NK-92 treated with Interleukin-12 subunit alpha and Interleukin-12 subunit beta, amount 100 ng/mL, for 24 hours (cell line): ENCODE measurements at regions not wholly inside any gene's neighbourhood (a gene's known extent, or its start where the extent isn't known, plus 50 kb on each side); places are given as distances from the start of the nearest gene placed in this dataset.
"Not testable (repeated sequence)": the region's sequence is repeated elsewhere in the genome, so short reads cannot be mapped to it uniquely, and the experiment has no call there.

ENCODE experiments used
- DNase-seq: peaks from one replicate; lab custom pipeline; 2025; lab: John Stamatoyannopoulos, UW

DNA sequence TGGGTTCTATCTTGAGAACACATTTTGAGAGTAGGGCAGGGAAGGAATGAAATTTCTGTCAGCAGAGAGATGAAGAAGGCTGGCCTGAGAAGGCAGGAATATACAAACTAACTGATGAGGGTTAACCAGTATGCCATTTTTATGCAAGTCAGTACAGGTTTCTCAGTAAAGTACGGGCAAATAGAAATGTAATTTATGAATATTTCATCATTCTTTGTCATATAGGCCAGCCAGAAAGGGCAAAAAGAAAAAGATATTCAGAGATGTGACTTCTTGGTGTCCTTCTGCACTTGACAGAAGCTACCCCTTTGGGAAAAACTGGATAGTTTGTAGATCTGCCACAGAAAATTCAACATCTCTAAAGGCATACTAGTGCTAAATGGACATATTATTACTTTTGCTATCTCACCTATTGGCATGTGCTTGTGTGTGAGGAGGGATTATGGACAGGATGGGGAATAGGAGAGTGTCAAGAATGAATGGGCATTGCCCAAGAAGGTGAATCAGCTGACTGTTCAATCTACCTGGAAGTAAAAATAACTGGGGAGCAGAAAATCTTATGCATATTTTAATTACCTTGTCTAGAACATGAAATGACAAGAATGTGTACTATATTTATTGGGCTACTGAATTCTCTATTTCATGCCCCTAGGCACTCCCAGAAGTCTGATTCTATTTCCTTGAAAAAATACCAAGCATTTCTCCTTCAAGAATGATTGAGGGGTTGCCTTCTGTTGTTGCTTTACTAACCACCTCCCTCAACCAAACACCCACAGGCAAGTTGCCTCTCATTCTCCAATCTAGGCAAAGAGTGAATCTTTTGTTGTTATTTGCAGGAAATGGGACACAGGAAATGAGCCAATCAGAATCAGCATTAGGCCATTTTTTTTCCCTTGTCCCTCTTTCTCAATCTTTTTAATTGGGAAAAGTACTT, 175.1 kb upstream of the SLC38A2 start:
- DNase-seq, result no peak

DNA sequence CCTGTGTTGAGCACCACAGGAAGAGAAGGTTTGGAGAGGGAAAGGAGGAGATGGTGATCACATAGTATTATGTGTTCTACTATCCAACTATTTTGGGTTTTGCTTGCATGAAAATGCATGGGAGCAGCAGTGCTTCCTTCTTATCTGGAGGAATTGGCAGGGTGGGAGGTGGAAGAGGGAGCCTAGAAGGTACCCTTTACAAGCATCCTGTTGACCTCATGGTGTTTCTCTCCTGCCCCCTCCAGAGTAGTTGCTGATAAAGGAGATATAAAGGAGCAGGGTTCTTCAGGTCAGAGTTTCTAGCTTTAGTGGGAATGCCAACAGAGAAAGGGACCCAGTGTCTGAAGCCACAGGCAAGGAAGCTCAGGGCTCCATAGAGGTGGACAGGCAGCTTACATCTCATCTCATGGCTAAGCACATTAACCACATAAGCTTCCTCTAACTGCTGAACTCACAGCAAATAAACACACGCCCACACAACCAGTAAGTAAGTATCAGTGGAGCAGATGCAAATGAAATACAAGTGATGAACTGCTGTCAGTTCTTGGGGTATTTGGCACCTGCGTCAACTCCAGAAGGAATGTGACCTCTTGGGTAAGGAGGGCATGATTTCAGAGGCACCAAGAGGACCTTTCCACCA, 174.2 kb upstream of the SLC38A2 start:
- DNase-seq, result no peak

DNA sequence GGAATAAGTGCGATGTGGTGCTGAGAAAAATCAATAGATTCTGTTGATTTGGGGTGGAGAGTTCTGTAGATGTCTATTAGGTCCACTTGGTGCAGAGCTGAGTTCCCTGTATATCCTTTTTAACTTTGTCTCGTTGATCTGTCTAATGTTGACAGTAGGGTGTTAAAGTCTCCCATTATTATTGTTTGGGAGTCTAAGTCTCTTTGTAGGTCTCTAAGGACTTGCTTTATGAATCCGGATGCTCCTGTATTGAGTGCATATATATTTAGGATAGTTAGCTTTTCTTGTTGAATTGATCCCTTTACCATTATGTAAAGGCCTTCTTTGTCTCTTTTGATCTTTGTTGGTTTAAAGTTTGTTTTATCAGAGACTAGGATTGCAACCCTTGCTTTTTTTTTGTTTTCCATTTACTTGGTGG, 170.8 kb upstream of the SLC38A2 start:
- DNase-seq, result not testable (repeated sequence)

DNA sequence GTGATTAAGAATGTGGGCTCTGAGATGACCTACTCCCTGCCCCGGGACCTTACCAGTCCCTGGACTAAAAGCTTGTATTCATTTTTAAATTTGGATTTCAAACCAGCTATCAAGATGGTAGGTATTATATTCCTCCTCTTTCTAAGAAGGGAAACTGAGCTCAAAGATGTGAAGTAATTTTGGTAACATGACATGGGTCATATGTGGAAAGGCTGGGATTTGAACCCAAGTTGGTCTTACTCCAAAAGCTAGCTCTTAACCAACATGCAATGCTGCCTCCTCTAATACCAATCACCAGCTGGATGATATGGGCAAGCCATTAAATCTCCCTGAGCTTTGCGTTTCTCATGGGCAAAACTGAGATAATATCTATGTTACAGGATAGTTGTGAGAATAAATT, 166.4 kb upstream of the SLC38A2 start:
- no peak for DNase-seq

DNA sequence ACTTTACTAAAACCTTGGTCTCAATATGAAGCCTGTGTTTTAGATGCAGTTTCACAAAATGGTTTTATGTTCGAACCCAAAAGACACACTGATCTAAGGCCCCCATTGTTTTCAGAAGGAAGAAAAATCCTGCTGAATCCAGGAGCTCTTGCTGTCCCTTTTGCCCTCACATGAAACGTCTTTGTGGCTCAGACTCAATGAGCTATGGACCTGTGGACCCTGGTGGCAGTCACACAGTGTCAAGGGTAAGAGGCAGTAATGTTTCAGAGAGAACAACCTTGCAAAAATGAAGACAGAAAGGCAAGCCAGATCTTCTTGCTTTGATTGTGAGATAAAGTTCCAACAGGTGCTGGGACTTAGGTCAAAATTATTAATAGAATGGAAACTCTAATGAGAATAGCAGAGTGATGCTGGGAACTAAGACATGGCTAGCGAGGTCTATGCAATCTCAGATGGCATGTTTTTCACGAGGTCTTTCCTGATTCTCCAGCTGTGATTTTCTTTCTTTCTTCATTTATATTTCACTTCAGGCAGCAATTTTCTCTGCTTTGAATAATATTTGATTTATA, 164.9 kb upstream of the SLC38A2 start:
- DNase-seq, result no peak

DNA sequence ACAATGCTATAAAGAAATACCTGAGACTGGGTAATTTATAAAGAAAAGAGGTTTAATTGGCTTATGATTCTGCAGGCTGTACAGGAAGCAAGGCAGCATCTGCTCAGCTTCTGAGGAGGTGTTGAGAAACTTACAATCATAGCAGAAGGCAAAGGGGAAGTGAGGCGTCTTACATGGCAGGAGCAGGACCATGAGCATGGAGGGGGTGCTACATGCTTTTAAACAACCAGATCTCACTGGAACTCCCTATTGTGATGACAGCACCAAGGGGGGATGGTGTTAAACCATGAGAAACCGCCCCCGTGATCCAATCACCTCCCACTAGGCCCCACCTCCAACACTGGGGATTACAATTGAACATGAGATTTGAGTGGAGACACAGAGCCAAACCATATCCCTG, 163.7 kb upstream of the SLC38A2 start:
- DNase-seq, result not testable (repeated sequence)

DNA sequence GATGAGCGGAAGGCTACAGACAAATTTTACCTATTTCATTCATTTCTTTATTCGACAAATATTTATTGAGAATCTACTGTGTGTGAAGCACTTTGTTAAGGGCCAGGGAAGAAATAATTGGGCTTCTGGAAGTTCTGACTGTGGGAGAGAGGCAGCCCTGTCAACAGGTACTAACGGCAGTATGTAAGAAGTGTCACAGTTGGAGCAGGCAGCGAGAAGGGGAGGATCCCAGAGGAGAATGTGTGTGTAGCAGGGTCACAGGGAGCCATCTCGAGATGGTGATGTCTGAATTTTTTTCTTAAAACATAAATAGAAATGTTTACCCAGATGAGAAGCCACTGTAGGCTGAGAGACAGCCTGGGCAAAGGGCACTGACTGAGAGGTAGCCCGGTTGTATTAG, 163.3 kb upstream of the SLC38A2 start:
- DNase-seq, result no peak

DNA sequence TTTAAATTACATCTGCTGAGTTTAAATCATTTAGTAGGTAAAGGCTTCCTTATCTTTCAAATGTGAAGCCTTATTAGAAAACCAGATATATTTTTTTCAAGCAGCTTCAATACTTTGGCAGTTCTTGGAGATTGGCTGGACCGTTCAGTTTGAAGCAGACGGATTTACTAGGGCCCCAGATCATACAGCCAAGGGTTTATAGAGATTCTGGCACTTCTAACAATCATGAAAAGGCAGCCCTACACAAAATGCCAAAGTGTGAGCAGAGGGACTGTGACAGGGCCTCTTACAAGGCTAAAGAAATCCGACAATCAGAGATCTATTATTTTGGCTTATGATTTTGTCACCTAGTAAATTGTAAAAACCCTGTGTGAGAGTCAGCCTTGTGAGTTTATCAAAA, 162.8 kb upstream of the SLC38A2 start:
- no peak for DNase-seq

DNA sequence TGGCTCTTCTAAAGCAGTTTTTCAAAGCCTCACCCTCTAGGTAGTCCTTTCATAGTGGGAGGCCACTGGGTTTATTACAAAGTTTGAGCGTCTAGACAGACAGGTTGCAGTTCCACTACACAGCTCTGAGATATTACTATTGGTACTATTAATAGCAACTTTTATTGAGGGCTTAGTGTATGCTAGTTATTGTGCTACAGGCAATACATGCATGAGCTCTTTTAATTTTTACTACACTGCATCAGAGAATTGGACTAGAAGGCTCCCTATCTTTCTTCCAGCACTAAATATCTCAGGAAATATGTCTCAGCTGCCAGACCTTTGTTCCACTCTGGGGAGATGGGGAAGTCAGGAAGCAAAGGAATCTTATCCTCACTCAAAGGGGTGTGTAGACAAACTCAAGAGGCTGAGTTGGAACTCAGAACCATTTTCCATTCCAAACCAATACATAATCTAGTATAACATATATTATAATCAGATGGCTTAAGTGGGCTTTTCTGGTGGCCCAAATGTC, 161.8 kb upstream of the SLC38A2 start:
- no peak for DNase-seq

DNA sequence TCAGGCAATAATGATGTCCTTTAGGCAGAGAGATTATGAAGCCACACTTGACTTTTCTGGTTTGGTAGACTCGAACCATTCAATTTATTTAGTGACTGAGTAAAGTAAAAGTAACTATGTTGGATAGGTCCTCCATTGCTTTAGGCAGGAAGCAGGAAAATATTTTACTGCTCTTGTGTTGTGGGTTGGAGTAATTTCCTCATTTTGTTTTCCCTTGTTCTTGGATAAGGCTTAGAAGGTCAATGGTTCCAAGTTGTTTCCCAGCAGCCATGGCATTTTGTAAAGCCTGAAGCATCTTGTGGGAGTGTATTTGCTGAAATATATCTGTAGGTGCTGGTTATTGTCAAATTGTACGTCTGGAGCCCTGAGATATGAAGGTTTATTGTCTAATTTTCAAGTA, 161.2 kb upstream of the SLC38A2 start:
- no peak for DNase-seq

DNA sequence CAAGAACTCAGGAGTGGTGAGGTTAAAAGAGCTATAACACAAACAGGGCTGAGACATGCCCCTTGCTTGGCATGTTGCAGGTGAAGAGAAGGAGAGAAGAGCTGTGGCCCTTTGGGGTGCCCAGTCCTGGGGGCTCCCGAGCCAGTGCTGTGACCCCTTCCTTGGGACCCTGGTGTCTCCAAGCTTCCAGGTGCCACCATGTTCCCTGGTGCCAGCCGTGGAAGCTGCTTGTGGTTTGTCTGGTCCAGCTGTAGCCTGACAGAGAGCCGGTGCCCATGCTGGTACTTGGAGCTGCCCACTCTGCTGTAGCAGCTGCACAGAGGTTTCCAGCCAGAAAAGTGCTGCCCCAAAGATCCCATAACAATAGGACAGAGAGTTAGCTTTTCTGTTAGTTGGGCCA, 159.2 kb upstream of the SLC38A2 start:
- DNase-seq, result no peak

DNA sequence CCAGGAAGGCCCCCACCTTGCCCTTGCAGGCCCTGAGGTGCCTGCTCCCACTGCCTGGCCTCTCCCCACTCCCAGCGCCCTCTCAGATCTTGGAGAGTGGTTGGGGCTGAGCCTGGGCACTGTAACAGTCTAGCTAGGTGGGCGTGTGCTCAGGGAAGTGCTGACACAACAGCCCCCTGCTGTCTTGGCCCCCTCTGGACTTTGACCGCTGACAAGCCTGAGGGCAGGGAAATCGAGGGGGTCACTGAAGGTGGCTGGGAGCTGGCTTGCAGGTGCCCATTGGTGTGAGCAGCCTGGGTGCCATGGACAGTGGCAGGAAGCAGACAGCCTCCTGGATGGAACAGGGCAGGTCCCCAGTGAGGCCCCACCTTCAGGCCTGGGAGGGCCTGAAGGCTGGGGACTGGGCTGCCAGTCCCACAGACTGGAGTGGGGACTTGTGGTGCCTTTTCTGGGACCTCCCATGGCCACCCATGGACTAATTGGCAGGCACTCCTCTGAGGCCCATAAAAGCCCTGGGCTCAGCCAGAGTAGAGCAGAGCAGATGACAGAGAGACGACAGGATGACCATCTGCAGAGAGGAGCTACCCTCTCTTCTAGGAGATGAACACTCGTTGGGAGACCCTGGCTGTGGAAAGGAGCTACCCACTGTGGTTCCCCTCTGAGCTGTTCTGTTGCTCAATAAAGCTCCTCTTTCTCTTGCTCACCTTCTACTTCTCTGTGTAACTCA, 158.6 kb upstream of the SLC38A2 start:
- DNase-seq, result no peak

DNA sequence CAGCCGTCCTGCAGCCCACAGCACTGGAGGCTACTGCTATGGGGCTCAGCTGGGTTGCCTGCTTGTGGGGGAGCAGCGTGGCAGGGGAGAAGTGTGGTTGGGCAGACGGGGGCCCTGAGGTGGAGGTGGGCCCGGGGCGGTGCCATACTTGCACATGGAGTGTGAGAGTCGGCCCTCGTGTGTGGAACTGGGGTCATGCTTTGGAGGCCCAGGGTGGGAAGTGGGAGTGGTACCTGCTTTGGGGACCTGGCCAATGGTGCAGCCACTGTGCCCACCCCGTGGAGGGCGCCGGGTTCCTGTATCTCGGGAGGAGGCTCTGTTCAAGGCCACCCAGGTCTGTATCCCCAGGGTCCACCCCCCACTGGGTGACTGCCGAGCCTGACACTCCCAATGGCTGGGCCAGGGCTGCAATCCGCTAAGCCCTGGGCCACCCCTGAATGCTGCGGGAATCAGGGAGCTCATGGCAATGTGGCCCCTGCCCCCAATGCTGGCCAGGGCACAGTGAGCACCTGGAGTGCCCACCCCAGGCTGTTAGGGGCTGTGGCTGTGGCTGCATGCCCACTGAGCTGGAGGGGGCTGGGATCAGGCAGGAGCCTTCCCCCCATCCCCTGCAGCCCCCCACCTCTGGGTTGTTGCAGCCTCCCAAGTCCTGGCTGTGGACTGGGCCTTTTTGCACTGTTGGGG, 157.9 kb upstream of the SLC38A2 start:
- no peak for DNase-seq

DNA sequence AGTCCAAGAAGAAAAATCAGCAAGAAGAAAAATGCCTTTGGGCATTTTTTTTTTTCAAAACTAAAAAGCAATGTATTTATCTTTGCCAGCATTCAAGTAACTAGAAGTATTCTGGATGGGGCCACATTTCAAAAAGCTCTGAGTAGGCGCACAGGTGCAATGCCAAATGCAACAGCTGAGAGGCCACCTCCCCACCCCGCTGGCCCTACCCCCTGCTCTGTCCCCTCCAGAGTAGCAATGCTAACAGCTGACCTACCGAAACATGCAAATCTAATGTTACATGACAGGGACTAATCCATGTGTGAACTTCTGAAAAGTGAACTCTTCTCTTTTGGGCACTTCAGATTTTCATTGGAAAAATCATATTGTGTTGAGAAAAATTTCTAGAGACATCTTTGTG, 153.7 kb upstream of the SLC38A2 start:
- no peak for DNase-seq

DNA sequence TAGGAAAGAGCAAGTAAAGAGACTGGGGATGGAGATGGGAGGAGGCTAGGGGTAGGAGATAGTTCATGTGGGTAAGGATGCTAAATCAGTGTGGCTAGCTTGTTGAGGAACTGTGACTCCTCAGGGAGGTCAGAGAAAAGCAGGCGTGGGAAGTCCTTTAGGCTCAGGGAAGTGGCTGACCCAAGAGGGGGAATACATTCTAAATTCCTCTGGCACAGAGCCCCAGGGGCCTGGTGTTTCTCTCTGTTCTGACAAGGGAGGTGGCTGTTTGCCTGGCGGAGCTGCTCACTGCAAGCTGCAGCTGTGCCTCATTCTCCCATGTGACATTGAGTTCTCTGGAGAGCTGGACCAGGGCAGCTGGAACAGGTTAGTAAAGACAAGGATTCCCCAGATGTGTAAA, 152.2 kb upstream of the SLC38A2 start:
- DNase-seq, result no peak

DNA sequence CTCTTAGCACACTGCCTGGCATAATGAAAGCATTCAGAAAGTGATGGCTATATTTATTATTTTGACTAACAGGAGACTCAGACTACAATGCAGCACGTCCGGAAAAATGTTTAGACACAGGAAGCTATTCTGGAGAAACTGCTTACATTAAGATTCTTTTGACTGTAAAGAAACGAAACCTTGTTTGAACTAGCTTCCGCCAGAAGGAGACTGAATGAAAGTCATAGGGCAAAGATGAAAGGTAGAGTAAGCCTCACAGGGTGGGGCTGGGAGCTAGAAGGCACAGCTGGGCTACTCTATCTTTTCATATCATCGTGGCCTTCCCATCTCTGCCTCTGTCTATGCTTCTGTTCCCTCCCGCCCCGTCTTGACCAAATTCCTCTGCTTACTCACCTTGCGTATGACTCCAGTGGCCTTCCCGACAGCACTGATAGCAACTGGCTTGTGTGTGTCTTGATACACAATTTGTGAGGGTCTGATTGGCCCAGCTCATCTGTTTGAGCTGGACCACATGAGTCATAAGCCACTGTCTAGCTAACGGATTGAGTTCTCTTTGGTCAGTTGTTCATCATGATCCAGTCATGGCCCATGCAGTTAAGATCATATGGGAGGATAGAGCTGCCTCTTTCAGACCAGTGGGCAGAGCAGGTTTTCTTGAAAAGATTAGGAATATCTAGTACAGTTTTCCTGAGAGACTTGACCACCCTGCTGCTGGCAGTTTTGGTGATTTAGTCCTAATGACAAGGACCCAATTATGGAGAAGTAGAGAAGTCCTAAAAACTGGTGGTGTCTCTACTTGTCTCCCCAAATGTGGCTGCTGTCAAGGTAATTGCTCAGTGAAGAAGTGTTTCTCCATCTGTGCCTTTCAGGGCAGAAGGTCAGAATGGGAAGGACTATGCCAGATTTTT, 151.5 kb upstream of the SLC38A2 start:
- DNase-seq, result no peak

DNA sequence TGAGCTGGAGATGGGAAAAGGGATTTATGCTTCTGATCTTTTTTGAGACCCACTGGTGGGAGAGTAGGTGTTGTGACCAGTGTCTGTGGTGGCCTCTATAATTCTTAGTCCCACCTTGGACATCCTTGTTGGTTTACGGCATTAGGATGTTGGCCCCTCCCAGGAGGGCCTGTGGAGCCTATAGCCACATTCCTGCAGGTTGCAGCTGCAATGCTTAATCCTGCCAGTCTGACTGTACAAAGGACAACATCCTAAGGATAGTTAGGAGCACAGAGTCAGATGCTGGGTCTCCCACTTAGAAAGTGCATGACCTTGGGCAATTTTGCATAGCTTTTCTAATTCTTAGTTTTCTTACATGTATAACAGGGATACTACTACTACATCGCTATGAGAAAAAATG, 150.9 kb upstream of the SLC38A2 start:
- DNase-seq, result no peak

DNA sequence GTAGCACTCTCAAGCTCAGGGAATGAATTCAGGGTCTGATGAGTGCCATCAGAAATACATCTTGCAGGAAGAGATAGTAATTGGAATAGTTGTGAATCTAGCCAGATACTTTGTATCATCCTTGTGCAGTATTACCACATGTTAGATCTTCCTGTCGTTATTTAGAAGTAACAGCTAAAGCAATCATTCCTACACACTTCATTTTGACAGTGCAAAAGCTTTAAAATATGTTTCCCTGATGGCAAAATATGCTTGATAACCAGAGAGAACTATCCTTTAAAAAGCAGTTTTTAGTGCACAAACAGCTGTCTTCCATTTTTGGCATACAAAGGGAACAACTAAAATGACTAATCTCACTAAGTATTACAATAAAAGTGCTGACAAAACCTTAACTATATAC, 149.5 kb upstream of the SLC38A2 start:
- DNase-seq, result no peak

DNA sequence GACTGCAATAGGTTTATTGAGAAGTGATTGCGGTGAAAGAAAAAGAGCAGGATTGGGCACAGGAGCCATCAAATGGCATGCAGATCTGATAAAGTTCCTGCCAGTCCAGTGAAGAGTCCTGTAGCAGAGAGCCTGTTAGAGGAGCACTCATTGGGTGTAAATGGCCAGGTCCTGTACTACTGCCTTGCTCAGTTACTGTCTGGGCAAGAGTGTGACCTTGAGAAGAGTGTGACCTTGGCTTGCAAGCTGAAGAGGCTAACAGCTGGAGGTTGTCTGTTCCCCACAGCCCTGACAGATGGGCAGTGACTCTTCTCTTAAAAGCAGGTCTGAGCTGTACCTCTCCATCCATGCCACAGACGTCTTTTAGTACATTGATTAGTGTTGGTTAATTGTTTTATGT, 148.6 kb upstream of the SLC38A2 start:
- no peak for DNase-seq

DNA sequence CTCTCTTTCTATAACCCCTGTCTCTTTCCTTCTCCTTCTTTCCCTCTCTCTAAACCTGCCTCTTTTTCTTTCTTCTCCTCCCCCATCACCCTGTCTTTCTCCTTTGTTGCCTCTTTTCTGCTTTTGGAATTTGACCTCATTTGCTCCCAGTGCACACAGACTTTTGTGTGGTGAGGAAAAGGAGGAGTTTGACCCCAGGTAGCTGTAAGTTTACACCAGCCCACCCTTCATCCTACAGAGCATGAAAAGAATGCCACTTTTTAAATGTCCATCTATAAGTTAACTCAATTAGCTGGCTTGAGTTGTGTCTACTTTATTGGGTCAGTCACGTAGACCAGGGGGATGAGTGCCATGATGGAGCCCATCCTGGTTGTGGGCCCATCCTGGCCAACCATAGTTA, 146.8 kb upstream of the SLC38A2 start:
- no peak for DNase-seq

DNA sequence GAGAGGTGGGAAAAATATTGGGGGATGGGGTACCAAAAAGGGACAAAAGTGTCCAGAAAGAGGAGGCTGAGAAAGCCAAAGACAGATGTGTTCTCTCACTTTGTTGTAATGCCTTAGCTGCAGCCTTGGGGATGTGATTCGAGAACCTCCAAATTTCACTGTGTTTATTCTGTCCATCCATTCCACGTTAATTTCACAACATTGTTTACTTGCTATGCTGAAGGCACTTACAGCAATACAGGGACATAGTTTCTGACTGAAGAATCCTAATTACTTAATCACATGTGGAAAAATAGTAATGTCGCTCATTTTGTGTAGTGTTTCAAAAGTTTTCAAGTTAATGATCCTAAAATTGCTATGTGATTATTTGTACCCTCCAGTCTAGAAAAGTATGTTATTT, 146.2 kb upstream of the SLC38A2 start:
- DNase-seq, result no peak
